Stimulated activated CD4-positive, alpha-beta T cell treated with anti-CD3 and anti-CD28 coated beads, TNF-alpha, amount 100 ng/mL, for 24 hours (primary cell): ENCODE measurements at regions not wholly inside any gene's neighbourhood (a gene's known extent, or its start where the extent isn't known, plus 50 kb on each side); places are given as distances from the start of the nearest gene placed in this dataset.
"Not testable (repeated sequence)": the region's sequence is repeated elsewhere in the genome, so short reads cannot be mapped to it uniquely, and the experiment has no call there.

Experiments used
- DNase-seq, 3 experiments: peaks; one replicate each; pipeline ENCODE4 v3.0.0-alpha.2; 2020; ENCODE audit warnings: low read depth in 3 of 3

DNA sequence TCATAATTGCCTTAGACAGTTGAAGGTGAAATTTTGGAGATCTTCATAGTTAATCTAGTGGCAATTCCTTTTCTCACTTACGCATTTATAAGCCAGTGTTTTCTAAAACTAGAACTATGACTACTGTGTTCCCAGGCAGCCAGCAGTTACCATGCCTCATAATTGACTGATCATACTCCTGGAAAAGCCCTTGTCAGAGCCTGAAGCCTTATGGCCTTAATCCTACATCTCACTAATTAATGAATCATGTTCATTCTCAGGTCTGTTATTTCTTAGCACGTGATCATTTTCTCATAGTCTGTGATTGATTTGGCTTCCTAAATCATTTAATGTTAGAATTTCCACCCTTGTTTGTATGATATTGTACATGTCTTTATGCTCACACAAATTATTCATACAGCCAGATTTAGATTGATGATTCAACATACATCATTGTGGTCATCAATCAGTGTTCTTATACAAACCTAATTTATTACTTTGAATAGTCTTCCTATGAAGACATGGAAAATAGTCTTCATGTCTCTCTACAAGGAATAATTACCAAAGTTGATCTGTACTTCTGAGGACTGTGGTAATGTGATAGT, 132.6 kb upstream of the ASCC3 start:
- DNase-seq = no peak

DNA sequence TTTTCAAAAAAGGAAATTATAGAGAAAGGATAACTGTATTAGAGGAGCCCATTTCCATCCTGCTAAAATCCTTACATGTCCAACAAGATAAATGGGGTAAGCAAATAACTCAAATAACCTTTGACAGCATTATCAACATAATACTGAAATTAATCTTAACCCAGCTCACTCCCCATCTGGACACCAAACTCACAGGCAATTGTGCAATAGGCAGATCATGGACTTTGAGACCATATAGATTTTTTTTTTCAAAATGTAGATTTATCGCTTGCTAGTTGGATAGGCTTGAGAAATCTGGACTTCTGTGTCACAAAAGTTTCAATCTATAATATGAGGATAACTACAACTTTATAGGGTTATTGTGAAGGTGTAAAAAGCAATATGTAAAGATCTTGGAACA, 134.4 kb upstream of the ASCC3 start:
- DNase-seq = no peak

DNA sequence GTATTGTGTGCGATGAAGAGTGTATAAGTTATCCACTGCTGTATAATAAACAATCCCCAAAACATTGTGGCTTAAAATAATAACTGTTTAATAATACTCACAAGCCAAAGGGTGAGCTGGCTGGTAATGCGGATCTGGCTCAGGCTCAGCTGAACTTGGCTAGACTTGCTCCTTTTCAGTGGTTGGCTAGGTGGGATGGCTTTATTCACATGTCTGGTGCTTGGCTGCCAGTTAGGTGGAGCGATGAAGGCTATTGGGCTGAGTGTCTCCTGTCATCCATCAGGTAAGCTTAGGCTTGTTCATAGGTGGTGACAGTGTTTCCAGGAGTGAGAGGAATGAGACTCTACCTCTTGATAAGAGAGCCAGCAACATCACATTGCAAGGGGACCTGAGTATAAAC, 135.0 kb upstream of the ASCC3 start:
- no peak for DNase-seq

DNA sequence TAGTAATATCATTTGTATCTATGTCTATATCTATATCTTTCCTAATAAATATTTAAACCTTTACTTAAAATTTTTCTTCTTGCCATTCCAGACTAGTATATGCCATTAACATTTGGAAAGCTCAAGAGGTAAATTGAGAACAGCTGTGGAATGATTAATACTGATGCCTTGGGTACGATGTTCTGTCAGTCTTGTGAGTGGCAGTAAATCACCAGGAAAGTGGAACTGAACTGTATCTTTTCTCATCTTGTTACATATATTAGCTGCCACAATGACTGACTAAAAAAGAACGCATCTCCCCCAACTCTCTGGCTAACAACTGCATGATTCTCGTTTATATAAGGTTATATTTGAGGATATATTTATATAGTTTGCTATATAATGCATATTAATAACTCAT, 137.0 kb upstream of the ASCC3 start:
- no peak for DNase-seq

DNA sequence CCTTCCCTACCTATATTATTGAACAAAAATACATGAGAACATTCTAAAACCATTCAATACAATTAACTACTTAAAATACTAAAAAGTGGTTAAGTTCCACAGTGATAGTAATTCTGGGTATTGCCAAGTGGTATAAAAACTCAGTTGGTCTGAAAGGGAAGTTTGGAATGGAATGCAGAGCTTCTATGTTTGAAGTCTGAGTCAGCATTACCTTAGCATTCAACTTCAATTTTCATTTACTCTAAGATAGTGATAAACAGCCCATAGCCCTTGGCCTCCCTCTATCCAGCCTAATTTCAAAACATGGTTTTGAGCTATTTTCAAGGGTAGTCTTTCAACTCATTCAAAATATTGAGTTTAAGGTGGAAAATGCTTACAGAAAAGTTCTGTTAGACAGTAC, 140.4 kb upstream of the ASCC3 start:
- DNase-seq = no peak

DNA sequence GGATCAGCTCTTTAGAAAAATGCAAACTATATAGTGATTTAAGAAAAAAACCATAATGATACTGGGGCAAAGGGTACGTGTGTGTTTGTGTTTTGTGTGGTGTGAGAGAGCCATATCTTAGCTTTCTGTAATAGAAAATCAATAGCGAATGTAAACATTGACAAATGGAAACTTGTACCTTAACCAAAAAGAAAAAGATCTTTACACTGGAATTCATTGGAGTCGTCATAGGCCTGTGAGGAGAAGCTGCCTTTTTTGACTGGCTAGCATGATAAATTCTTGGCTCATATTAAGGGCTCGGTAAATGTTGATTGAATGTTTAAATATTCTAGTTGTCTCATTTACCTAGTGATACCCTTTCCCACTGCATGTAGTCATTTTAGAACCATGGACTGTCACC, 161.8 kb upstream of the ASCC3 start:
- no peak for DNase-seq

DNA sequence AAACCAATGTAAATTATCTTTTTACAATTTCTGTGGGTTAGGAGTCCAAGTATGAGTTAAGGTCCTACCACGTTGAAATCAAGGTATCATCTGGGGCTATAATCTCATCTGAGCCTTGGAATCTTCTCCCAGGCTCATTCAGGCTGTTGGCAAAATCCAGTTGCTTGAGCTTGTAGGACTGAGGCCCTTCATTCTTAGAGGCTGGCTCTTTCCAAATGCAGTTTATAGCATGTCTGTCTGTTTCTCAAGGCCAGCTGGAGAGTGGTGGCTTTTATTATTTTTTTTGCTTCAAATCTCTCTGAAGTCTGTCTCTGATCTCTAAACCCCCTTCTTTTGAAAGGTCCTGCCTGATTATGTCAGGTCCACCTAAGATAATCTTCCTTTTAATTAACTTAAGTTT, 177.2 kb upstream of the ASCC3 start:
- no peak for DNase-seq

DNA sequence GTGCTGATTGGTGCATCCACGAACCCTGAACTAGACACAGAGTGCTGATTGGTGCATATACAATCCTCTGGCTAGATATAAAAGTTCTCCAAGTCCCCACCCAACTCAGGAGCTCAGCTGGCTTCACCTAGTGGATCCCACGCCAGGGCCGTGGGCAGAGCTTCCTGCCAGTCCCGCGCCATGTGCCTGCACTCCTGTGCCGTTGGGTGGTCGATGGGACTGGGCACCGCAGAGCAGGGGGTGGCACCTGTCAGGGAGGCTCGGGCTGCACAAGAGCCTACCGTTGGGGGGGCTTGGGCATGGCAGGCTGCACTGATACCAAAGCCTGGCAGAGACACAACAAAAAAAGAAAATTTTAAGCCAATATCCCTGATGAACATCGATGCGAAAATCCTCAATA, 185.4 kb upstream of the ASCC3 start:
- DNase-seq = no peak

DNA sequence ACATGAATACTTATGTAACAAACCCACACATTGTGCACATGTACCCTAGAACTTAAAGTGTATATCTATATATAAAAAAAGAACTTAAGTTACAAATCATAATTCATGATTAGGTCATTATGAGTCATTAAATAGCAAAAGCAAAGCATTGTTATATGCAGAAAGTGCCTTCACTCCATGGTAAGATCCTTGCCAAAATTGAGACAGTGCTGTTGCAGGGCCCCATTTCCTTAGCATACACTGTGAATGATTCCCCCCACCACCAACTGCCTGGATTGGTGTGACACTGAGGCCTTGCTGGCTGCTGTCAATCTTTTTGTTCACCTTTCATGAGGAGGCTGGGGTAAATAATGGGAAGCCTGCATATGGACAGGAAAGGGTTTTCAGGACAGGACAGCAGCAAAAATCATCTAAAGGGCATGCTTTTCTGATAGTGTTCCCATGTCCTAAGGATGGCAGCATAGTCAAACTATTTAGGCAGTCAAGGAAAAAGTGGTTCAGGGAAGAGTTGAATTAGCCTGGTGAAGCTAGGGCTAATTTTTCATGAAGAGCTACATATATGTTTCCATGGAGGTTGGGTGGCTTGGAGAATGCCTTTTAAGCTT, 188.2 kb upstream of the ASCC3 start:
- DNase-seq = no peak

DNA sequence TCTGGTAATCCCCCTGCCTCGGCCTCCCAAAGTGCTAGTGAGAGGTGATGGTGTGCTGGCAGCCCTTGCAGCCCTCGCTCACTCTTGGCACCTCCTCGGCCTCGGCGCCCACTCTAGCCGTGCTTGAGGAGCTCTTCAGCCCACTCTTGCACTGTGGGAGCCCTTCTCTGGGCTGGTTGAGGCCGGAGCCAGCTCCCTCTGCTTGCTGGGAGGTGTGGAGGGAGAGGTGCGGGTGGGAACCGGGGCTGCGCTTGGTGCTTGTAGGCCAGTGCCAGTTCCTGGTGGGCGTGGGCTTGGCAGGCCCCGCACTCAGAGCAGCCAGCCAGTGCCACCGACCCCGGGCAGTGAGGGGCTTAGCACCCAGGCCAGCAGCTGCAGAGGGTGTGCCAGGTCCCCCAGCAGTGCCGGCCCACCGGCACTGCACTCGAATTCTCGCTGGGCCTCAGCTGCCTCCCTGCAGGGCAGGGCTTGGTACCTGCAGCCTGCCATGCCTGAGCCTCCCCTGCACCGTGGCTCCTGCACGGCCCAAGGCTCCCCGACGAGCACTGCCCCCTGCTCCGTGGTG, 189.0 kb upstream of the ASCC3 start:
- no peak for DNase-seq

DNA sequence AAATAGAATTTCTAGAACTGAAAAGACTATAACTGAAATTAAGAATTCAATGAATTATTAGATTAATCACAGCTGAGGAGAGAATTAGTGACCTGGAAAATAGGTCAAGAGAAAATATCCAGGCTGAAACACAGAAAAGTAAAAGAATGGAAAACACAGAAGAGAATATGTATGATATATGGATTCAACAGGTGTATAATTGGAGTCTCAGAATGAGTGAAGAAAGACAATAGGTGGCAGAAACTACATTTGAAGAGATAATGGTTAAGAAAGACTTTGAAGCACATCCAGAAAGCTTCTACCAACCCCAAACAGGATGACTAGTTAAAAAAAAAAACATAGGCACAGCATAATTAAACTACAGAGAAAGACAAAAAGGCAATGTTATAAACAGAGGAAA, 196.2 kb upstream of the ASCC3 start:
- DNase-seq = no peak

DNA sequence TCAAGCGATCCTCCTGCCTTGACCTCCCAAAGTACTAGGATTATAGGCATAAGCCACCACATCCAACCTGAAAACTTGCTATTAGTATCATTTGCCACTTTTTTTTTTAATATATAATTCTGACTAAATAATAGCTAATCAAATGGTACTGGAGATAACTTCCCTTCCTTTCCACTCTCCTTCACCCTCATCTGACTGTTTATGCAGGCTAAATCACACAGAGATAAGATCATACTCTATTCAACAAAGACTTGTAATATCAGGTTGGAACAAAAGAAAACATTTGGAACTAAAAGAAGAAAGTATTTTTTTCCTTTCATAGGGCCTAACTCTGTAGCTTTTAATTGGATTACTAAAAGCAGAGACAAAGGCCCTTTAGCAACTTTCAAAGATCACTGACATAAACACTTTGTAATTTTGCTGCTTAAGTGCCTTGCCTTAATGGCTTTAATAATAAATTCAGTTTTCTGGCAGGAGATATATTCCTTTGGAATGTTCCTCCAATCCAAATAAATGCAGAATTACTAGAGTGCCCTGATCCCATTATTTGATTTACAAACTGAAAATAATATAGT, 198.7 kb upstream of the ASCC3 start:
- no peak for DNase-seq

DNA sequence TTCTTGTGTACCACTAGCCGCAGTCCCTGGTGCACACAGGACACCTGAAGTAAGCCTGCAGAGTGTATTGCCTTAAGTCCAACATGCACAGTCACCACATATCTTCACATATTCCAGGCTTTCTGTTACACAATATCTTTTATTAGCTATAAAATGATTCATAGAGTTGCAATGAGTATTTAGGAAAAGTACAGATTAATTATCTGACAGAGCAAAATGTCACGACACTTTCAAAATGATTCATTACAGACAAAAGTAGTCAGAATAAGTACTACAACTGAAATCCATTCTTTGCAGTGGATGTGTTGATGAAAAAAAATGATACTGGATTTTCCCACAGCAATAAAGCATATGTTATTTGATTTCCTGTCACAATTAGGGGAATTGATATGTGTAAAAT, 199.5 kb upstream of the ASCC3 start:
- DNase-seq = no peak

DNA sequence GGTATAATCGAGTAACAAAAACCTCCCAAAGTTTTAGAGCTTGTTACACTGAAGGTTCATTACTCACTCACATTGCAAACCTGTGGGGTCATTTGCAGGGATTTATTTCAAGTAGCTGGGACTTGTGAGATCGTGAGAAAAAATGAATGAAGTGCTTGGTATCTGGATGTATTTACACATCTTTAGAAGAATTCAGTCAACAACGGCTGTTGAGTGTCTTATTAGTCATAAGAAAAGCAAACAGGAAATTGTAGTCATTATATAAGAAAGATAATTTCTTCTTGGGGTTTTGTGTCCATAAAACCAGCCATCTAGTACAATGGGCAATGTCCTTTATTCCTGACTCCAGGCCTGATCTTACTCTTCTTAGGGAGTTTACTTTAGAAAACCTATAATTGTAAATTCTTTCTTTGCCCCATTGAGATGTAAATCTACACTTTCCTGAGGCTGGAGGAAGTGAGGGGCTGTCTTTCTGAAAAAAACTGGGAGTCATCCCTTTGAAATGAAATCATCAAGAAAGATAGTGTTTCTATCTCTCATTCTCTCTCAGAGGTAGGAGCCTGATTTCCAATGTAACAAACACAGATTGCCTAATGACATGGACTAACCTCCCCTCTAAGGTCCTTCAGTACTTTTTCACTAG, 202.5 kb upstream of the ASCC3 start:
- DNase-seq = no peak

DNA sequence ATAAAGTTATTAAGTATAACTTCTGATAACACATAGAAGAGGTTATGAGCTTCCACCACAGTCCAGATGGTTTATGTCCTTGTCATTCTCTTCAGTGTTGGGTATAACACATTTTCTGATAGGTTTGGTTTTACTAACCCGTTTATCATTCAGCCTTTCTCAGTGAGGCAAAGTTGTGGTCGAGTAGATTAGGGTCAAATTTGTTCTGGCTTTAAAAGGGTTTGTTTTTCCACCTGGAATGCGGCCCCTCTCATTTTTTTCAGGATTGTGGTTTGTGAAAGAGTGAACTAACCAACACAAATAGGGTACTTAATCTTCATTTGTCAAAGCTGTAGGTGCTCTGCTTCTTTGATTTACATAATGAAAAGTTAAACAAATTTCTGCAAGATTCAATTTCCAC, 204.2 kb upstream of the ASCC3 start:
- no peak for DNase-seq

DNA sequence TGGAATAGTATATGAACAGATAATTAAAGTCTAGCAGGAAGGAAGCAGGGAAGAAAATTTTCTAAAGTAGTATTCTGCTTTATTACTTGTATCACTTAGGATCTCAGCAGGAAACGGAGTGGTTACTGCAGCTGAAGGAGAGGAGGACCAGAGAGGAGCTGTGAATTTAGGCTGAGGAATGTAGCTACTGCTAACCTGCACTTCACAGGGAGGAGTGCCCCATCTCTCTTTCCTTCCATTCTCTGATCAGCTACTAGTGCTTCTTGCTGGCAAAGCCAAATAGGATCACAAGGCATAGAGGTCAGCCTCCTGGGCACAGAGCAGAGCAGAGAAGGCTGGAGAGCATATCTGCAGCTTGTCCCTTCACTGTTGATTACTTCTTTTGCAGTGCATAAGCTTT, 205.3 kb upstream of the ASCC3 start:
- no peak for DNase-seq

DNA sequence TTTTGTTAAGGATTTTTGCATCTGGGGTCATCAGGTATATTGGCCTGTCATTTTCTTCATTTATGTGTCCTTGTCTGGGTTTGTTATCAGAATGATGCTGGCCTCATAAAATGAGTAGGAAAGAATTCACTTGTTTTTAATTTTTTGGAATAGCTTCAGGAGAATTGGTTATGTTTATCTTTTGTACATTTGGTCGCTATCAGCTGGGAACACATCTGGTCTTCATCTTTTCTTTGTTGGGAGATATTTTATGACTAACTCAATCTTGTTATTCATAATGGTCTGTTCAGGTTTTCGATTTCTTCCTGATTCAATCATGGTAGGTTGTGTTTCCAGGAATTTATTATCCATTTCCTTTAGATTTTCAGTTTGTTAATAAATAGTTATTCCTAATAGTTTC, 207.5 kb upstream of the ASCC3 start:
- no peak for DNase-seq

DNA sequence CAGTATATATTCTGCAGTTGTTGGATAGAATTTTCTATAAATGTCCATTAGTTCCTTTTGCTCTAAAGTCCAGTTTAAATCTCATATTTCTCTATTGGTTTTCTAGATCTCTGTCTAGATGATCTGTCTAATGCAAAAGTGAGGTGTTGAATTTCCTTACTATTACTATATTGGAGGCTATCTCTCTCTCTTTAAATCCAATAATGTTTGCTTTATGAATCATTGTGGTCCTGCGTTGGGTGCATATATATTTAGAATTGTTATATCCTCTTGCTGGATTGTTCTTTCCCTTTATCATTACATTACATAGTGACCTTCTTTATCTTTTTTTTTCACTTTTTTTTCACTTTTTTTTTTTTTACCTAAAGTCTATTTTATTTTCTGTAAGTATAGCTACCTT, 208.5 kb upstream of the ASCC3 start:
- no peak for DNase-seq

DNA sequence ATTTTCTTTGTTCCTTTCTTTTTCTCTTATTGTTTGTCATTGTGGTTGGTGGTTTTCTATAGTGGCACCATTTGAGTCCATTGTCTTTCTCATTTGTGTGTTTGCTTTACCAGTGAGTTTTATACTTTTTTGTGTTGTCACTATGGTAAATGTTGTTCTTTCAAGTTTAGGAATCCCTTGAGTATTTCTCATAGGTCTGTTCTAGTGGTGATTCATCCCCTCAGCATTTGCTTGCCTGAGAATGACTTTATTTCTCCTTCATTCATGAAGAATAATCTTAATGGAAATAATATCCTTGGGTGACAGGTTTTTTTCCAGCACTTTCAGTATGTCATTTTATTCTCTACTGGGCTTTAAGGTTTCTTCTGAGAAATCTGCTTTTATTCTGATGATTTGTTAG, 209.2 kb upstream of the ASCC3 start:
- DNase-seq = no peak

DNA sequence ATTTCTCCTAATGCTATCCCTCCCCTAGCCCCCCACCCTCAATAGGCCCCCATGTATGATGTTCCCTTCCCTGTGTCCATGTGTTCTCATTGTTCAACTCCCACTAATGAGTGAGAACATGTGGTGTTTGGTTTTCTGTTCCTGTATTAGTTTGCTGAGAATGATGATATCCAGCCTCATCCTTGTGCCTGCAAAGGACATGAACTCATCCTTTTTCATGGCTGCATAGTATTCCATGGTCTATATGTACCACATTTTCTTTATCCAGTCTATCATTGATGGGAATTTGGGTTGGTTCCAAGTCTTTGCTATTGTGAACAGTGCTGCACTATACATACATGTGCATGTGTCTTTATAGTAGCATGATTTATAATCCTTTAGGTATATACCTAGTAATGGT, 217.5 kb upstream of the ASCC3 start:
- DNase-seq = not testable (repeated sequence)

DNA sequence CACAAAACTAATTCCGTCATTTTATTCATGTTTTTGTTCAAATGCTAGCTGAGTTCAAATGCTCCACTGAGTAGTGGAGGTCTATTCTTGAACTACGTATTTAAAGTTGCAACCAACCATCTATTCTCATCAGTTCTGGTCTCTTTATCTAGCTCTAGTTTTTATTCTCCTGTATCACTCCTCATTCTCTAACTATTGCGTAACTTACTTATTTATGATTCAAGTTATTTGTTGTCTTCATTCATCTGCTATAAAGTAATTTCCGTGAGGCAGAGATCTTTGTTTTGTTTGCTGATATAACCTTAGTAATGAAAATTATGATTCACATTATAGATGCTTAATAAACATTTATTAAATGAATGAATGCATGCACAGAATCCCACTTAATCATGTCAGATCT, 221.6 kb upstream of the ASCC3 start:
- no peak for DNase-seq

DNA sequence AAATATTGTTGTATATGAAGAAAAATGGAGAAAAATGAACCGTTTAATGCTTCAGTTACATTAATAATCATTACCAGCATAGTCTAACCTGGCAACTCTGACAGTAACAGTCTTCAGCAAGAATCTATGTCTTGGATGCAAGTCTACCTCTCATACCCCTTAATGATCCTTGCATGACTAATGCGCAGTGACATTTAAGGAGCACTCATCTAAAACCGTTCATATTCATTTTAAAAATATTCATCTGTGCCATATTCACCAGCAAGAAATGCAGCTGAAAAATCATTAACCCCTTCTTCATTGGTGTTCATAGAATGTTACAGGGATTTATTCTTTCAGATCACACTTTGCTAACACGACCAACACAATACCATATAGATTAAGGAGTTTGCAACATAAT, 227.2 kb upstream of the ASCC3 start:
- DNase-seq = no peak

DNA sequence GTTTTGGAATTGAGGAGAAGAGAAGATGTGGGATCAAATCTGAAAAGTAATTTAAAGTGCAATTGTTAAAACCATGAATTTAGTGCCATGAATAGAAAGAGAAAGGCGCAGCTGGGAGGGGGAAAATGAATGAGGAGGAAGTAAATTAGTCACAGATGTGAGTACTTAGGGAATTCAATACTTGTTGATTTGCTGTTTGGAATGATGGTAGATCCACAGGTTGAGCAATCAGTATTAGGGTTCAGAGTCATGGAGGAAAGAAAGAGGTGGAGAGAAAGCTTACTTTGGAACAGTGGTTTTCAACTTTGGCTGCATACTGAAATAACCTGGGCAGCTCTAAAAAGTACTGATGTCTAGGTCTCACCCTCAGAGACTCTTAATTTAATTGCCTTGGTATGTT, 229.7 kb upstream of the ASCC3 start:
- DNase-seq = no peak
